SK-N-SH (cell line): ENCODE measurements at regions not wholly inside any gene's neighbourhood (a gene's known extent, or its start where the extent isn't known, plus 50 kb on each side); places are given as distances from the start of the nearest gene placed in this dataset.

Experiments
- CTCF ChIA-PET: fragments of 300-600, 350-600 bp; formaldehyde crosslinking; extraction: SDS; loops from one replicate; lab custom pipeline; 2021; lab: Yijun Ruan, JAX
- POLR2A ChIA-PET: fragments of 350-600 bp; sonication (Branson Sonifier 250); formaldehyde crosslinking; extraction: SDS; loops from one replicate; lab custom pipeline; 2020; ENCODE audit warnings: antibody characterized with exemption, inconsistent platforms; lab: Yijun Ruan, JAX
- DNase-seq: peaks from one replicate; pipeline ENCODE4 v3.0.0; 2012
- H2AFZ ChIP-seq: fragments of 200-600 bp; sonication (generic); 2 replicates; pipeline ENCODE4 v1.8.1; 2016; ENCODE audit warnings: antibody characterized with exemption, mild to moderate bottlenecking, low read depth
- H3F3A ChIP-seq: fragments of 200-600 bp; sonication (generic); replicated peaks from 2 replicates; pipeline ENCODE3; 2016; ENCODE audit warnings: antibody characterized with exemption, mild to moderate bottlenecking; ENCODE audit not compliant: insufficient read depth
- H3K27ac ChIP-seq, 2 experiments: fragments of 200-500 bp in 1 of 2; fragments of 200-600 bp in 1 of 2; sonication (Bioruptor generic) in 1 of 2; sonication (generic), shearing (Covaris generic) in 1 of 2; 2 replicates each; pipeline versions ENCODE4 v1.5.1 to v1.6.1; 2014 to 2016; ENCODE audit warnings: low read depth in 2 of 2, inconsistent platforms in 1 of 2, low read length in 1 of 2, mild to moderate bottlenecking in 1 of 2, mixed read lengths in 1 of 2
- H3K27me3 ChIP-seq: fragments of 200-600 bp; sonication (generic), shearing (Covaris generic); 2 replicates; pipeline ENCODE4 v1.6.1; 2016; ENCODE audit warnings: mixed run types; ENCODE audit not compliant: insufficient read depth
- H3K36me3 ChIP-seq, 2 experiments: fragments of 200-500 bp in 1 of 2; fragments of 200-600 bp in 1 of 2; sonication (Bioruptor generic) in 1 of 2; sonication (generic) in 1 of 2; replicated peaks in 1 of 2; 2 replicates each; pipeline versions ENCODE3 to v1.5.1; 2014 to 2016; ENCODE audit warnings: low read length in 1 of 2, mild to moderate bottlenecking in 1 of 2; ENCODE audit not compliant: insufficient read depth in 2 of 2, control insufficient read depth in 1 of 2
- H3K4me1 ChIP-seq, 2 experiments: fragments of 200-500 bp in 1 of 2; fragments of 200-600 bp in 1 of 2; sonication (Bioruptor generic) in 1 of 2; sonication (generic), shearing (Covaris generic) in 1 of 2; 2 replicates each; pipeline versions ENCODE4 v1.5.1 to v1.6.1; 2014 to 2016; ENCODE audit warnings: low read depth in 1 of 2, low read length in 1 of 2, mixed run types in 1 of 2; ENCODE audit not compliant: insufficient read depth in 2 of 2, control insufficient read depth in 1 of 2
- H3K4me2 ChIP-seq: fragments of 200-600 bp; sonication (generic), shearing (Covaris generic); 2 replicates; pipeline ENCODE4 v1.6.1; 2017; ENCODE audit warnings: mixed run types
- H3K4me3 ChIP-seq, 2 experiments: fragments of 200-500 bp in 1 of 2; fragments of 200-600 bp in 1 of 2; sonication (Bioruptor generic) in 1 of 2; sonication (generic), shearing (Covaris generic) in 1 of 2; 2 replicates each; pipeline versions ENCODE4 v1.5.1 to v1.8.1; 2014 to 2016; ENCODE audit warnings: low read depth in 2 of 2, inconsistent platforms in 1 of 2, low read length in 1 of 2, mild to moderate bottlenecking in 1 of 2, mixed read lengths in 1 of 2, moderate library complexity in 1 of 2
- H3K79me2 ChIP-seq: fragments of 200-600 bp; sonication (generic); 2 replicates; pipeline ENCODE4 v1.8.1; 2017; ENCODE audit warnings: mild to moderate bottlenecking; ENCODE audit not compliant: insufficient read depth
- H3K9ac ChIP-seq: fragments of 200-600 bp; sonication (generic); 2 replicates; pipeline ENCODE4 v1.6.1; 2017; ENCODE audit warnings: mixed run types
- H3K9me2 ChIP-seq: fragments of 200-600 bp; sonication (generic); 2 replicates; pipeline ENCODE4 v1.6.1; 2017; ENCODE audit warnings: mixed run types
- H3K9me3 ChIP-seq: fragments of 200-600 bp; sonication (generic); 2 replicates; pipeline ENCODE4 v1.6.1; 2017; ENCODE audit warnings: mixed run types, mild to moderate bottlenecking, moderate library complexity
- H4K20me1 ChIP-seq: fragments of 200-600 bp; sonication (generic); 2 replicates; pipeline ENCODE4 v1.6.1; 2017; ENCODE audit warnings: mild to moderate bottlenecking, mixed run types; ENCODE audit not compliant: insufficient read depth
- CTCF ChIP-seq: fragments of 200-600 bp; sonication (generic); IDR thresholded peaks from 2 replicates; pipeline ENCODE4 v1.6.1; 2017; ENCODE audit warnings: antibody characterized with exemption, mild to moderate bottlenecking, moderate library complexity
- NFIC ChIP-seq: IDR thresholded peaks from 2 replicates; pipeline ENCODE4 v1.4.0; 2012; ENCODE audit warnings: borderline replicate concordance
- NRF1 ChIP-seq: IDR thresholded peaks from 2 replicates; pipeline ENCODE4 v1.6.1; 2012; ENCODE audit warnings: low read depth, mild to moderate bottlenecking, low read length
- PBX3 ChIP-seq: IDR thresholded peaks from 2 replicates; pipeline ENCODE4; 2012
- RAD21 ChIP-seq: IDR thresholded peaks from 2 replicates; pipeline ENCODE4 v1.6.1; 2012; ENCODE audit warnings: mild to moderate bottlenecking, low read length
- SMC3 ChIP-seq: IDR thresholded peaks from 2 replicates; pipeline ENCODE4 v1.6.1; 2012; ENCODE audit warnings: low read depth, low read length, improper control_type of control experiment
- TAF1 ChIP-seq: IDR thresholded peaks from 2 replicates; pipeline ENCODE4 v1.6.1; 2012; ENCODE audit warnings: low read depth, mild to moderate bottlenecking, low read length, moderate library complexity, borderline replicate concordance
- TEAD4 ChIP-seq: IDR thresholded peaks from 2 replicates; pipeline ENCODE4 v1.4.0; 2012; ENCODE audit warnings: mild to moderate bottlenecking, borderline replicate concordance; ENCODE audit not compliant: insufficient read depth
- WGBS: methylation state at CpG from one replicate; pipeline ENCODE4 v1.1.6; 2017; ENCODE audit warnings: low lambda C conversion rate; 5-methylcytosine and 5-hydroxymethylcytosine counted together

GRCh38 chr5:60162441-60162840 lies 268.9 kb upstream of the PDE4D start:
- Histone ChIP-seq H3K9me3 (peaks cover 5% of the 10 kb centered on the region; the same call in 1 of the 2 replicates), H3K27me3 (no peaks in the 10 kb centered on the region), H3F3A (peaks cover 4% of the 10 kb centered on the region), H3K9ac (no peak overlapping the region), H3K27ac (peak overlapping the region in 1 of 2 experiments; percentile 43; a peak in 1 of 4 replicates), H3K4me2 (no peak overlapping the region), H3K4me1 (no peaks in the 10 kb centered on the region; a peak in 1 of 4 replicates), H3K36me3 (no peaks in the 10 kb centered on the region), H3K79me2 (no peaks in the 10 kb centered on the region), H2AFZ (no peak overlapping the region), H3K9me2 (no peaks in the 10 kb centered on the region), H4K20me1 (no peaks in the 10 kb centered on the region), H3K4me3 (no peak overlapping the region)
- DNase-seq = no peak
- WGBS = 7% methylated on average over 1 of the region's 1 CpG
- POLR2A ChIA-PET = no interaction called here
- TF ChIP-seq NFIC (peak; percentile 33; the same call in 1 of the 2 replicates), PBX3 (peak; percentile 44; the same call in 1 of the 2 replicates), TEAD4 (no peak)
- CTCF ChIA-PET = interaction anchor here (1.2 to 1.4 kb wide), 3 partner anchors 9 to 348 kb away, joined by 3 read pairs; no protein-coding TSS in a partner anchor

- peak; percentile 42 for DNase-seq
- ChIA-PET CTCF (interaction anchor here (1.0 to 1.4 kb wide), 3 partner anchors 10 to 347 kb away, joined by 3 read pairs; no protein-coding TSS in a partner anchor), POLR2A (no interaction called here)
- Histone ChIP-seq H3K4me1 (no peaks in the 10 kb centered on the region; a peak in 1 of 4 replicates), H2AFZ (no peak overlapping the region), H3K9me3 (no peaks in the 10 kb centered on the region), H3K4me3 (no peak overlapping the region), H3K36me3 (no peaks in the 10 kb centered on the region), H3K79me2 (no peaks in the 10 kb centered on the region), H3K4me2 (no peak overlapping the region), H3K27ac (no peak overlapping the region), H3K27me3 (no peaks in the 10 kb centered on the region), H3F3A (peaks cover under 1% of the 10 kb centered on the region), H4K20me1 (no peaks in the 10 kb centered on the region), H3K9ac (no peak overlapping the region), H3K9me2 (no peaks in the 10 kb centered on the region)
- no peak for TF ChIP-seq NRF1
- TF ChIP-seq TAF1 = no peak
- TF ChIP-seq SMC3 = peak; percentile 45
- TF ChIP-seq CTCF = peak; percentile 63
- TF ChIP-seq RAD21 = peak; percentile 60
- WGBS = 77% methylated on average over 3 of the region's 3 CpGs
Observed at GRCh38 chr5:60161340-60161934, 267.9 kb upstream of the PDE4D start.
